ENCODE measurements at regions not wholly inside any gene's neighbourhood (a gene's known extent, or its start where the extent isn't known, plus 50 kb on each side); places are given as distances from the start of the nearest gene placed in this dataset.
"Not testable (repeated sequence)": the region's sequence is repeated elsewhere in the genome, so short reads cannot be mapped to it uniquely, and the experiment has no call there.

- DNase-seq (ENCODE audit: low spot score) = no peak
These were observed 813.0 kb upstream of the SLITRK5 start for GRCh38 chr13:86858216-86858615.

- DNase-seq (ENCODE audit: low spot score) = no peak
These were observed 809.0 kb upstream of the SLITRK5 start for GRCh38 chr13:86862137-86862536.

GRCh38 chr13:86864376-86864775 is 806.8 kb upstream of the SLITRK5 start:
- no peak for DNase-seq (ENCODE audit: low spot score)

GRCh38 chr13:86870444-86870843 is 800.7 kb upstream of the SLITRK5 start:
- DNase-seq (ENCODE audit: low spot score) = peak; percentile 4

GRCh38 chr13:86877441-86877840 is 793.7 kb upstream of the SLITRK5 start:
- DNase-seq (ENCODE audit: low spot score) = peak; percentile 5

DNA sequence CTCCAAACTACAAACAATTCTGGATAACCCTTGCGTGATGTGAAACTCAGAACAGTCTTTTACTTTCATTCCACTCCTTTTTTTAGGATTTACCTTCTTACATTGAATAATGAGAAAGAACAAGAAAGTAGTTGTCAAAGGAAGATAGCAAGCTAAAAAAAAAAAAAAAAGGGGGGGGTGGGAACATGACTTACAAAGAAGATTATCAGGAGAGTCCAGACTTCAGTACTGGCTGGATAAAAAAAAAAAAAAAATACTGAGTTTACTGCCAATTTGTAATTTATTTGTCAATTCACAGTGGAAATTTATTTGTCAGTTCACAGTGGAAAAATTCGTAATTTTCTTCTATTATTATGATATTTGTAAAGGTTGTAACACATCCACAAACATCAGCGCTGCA is 792.4 kb upstream of the SLITRK5 start:
- DNase-seq (ENCODE audit: low spot score) = peak; percentile 12

- no peak for DNase-seq (ENCODE audit: low spot score)
These were observed 789.8 kb upstream of the SLITRK5 start for GRCh38 chr13:86881390-86881789.

GRCh38 chr13:86882107-86882506 is 789.1 kb upstream of the SLITRK5 start:
- no peak for DNase-seq (ENCODE audit: low spot score)

DNA sequence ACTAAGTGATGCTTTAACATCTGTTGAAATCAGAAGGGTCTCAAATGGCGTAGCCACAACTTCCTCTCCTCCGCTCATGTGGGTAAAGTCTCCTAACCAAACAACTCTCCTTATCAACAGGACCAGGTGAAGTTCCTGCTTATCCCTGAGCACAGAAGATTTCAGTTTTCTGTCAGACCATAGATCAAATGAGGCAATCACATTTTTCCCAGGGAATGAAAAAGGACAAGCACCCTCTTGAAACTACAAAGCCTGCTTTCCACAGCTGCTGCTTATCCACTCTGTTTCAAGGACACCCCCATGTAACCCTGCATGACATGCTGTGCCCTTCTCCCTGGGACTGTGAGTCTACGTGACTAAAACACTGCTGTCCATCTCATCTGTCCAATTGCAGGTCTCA is 788.3 kb upstream of the SLITRK5 start:
- no peak for DNase-seq (ENCODE audit: low spot score)

- DNase-seq (ENCODE audit: low spot score) = no peak
These were observed 778.8 kb upstream of the SLITRK5 start for GRCh38 chr13:86892330-86892729.

DNA sequence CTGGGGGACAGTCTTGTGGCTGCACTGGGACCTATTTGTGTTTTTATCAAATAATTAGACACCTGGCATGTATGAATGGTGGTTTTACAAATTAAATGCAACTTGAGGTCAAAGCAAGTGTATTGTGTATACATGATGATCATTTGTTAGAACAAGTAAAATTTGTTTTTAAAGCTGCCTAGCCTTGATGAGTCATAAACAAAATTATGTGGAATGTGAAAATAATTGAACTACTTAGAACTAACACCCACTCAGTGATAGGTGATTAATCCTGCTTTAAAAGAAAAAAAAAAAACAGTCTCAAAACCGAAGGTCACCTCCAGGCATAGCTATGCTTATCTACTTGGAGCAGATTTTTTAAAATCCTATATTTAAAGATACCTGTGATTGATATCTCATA is 770.3 kb upstream of the SLITRK5 start:
- no peak for DNase-seq (ENCODE audit: low spot score)

DNA sequence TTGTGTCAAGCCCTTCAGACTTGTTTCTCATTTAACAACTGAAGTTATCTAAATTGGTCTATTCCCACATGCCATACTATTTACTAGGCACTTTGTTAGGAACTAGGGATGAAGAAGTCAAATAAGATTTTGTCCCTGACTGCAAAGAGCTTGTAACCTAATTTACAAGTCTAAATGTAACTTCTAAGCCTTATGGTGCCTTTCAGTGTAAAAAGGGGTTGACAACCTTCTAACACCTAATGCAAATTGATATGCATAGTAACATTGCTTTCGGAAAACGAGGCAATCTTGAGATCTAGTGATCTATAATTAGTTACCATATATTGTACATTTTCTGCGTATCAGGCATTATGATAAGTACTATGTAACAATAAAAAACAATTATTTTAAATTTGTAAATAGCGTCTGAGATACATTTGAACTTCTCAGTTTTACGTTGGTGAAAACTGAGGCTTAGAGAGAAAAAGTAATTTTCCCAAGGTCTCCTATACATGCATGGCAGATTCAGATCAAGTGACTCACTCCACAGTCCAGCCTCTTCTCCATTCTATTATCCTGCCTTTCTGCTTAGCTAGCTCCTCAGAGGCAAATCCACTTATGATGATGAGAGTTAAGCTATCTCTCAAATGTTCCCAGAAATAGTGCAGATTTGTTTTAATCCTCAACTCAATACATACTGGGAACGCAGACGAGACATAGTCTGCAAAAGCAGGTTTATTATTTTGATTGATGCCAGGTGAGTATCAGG is 764.9 kb upstream of the SLITRK5 start:
- DNase-seq (ENCODE audit: low spot score) = no peak

GRCh38 chr13:86907156-86907555 is 764.0 kb upstream of the SLITRK5 start:
- no peak for DNase-seq (ENCODE audit: low spot score)

DNA sequence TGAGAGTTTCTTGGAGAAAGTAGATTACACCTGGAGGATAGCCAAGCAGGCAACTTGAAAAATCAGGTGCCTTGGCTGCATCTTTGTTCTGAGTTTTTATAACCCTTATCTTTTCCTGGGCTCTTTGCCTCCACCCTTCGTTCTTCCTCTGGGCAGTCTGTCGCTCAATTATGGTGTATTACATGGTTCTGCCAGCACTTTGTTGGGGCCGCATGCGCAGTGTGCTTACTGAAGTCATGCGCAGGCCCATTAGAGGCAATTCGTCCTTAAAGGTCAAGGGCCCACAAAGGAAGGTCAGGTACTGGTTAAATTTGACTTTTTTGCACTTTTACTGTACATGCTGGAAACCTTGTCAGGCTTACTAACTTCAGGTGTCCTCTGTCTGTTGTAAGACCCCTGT is 761.9 kb upstream of the SLITRK5 start:
- no peak for DNase-seq (ENCODE audit: low spot score)

DNA sequence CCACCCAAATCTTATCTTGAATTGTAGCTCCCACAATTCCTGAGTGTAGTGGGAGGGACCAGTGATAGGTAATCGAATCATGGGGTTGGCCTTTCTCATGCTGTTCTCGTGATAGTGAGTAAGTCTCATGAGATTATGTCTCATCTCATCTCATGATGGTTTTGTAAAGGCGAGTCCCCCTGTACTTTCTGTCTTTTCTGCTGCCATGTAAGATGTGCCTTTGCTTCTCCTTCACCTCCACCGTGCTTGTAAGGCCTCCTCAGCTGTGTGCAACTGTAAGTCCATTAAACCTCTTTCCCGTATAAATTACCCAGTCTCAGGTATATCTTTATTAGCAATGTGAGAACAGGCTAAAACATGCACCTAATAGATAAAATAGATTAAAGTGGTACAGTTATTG is 756.4 kb upstream of the SLITRK5 start:
- no peak for DNase-seq (ENCODE audit: low spot score)

- DNase-seq (ENCODE audit: low spot score) = not testable (repeated sequence)
These were observed 753.7 kb upstream of the SLITRK5 start for GRCh38 chr13:86917438-86917837.

GRCh38 chr13:86918682-86919081 is 752.5 kb upstream of the SLITRK5 start:
- no peak for DNase-seq (ENCODE audit: low spot score)

- DNase-seq (ENCODE audit: low spot score) = no peak
These were observed 750.2 kb upstream of the SLITRK5 start for GRCh38 chr13:86920961-86921360.

- no peak for DNase-seq (ENCODE audit: low spot score)
These were observed 748.2 kb upstream of the SLITRK5 start for GRCh38 chr13:86922936-86923335.

DNA sequence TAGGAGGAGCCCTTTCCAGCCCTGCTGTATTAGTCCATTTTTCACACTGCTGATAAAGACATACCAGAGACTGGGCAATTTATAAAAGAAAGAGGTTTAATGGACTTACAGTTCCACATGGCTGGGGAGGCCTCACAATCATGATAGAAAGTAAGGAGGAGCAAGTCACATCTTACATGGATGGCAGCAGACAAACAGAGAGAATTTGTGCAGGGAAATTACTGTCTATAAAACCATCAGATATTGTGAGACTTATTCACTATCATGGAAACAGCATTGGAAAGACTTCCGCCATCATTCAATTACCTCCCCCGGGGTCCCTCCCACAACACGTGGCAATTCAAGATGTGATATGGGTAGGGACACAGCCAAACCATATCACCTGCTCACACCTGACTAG is 744.3 kb upstream of the SLITRK5 start:
- DNase-seq (ENCODE audit: low spot score) = not testable (repeated sequence)

DNA sequence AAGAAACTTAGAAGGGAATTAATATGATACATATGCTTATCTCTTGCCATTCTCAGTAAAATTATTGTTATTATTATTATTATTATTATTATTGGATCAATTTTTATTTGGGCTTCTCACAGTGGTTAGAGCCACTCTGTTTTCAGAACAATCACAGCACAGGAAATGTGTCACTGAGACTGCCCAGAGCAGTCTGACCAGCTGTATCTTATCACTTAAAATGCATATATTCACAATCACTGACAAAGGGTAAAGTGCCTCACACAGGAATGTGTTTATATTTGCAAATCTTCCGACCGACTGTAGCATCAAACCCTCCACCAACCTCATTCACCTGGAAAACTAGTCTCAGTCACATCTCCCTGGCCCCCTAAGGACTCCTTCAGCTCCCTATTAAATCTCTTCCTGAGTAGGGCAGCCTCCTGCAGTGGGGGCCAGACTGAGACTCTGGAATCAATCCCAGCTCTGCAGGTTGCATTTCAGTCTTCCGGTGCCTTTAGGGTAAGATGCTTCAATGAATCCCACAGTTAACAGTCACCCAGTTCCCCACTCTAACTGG is 738.3 kb upstream of the SLITRK5 start:
- DNase-seq (ENCODE audit: low spot score) = no peak

DNA sequence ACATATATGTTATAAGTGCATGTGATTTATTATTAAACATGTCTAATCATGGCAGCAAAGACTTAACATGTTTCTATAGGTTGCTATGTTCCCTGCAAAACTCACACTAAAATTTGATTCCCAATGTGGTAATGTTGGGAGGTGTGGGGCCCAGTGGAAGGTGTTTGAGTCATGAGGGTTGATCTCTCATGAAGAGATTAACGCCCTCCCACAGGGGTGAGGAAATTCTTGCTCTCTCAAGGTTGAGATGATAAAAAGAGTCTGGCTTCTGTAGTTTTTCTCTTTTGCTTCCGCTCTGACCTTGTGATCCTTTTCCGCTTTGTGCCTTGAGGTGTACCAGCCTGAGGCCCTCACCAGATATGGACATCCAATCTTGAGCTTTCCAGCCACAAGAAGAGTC is 737.5 kb upstream of the SLITRK5 start:
- no peak for DNase-seq (ENCODE audit: low spot score)

DNA sequence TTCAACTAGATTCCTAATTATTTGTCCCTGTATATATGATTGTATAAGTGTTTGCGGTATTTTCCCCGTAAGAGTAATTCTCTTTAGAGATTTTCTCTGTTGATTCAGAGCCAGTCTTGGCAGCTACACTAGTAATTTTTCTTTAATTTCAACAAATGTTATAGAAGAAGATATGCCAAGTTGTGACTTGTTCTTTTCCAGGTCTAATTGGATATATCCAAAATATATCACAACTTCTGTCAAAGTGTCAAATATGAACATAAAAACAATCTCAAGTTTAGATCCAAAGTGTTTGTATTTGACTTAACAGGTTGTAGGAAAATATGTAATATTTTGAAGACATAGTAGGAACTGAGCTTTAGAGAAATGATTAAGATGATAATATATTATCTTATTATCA is 733.9 kb upstream of the SLITRK5 start:
- DNase-seq (ENCODE audit: low spot score) = no peak

- DNase-seq (ENCODE audit: low spot score) = no peak
These were observed 725.6 kb upstream of the SLITRK5 start for GRCh38 chr13:86945584-86945983.

Data from hematopoietic multipotent progenitor cell treated with erythropoietin and hydrocortisone succinate and interleukin-3 and kit ligand, for 15 days (in vitro differentiated cells).